ENCODE measurements at regions not wholly inside any gene's neighbourhood (a gene's known extent, or its start where the extent isn't known, plus 50 kb on each side); places are given as distances from the start of the nearest gene placed in this dataset.

DNA sequence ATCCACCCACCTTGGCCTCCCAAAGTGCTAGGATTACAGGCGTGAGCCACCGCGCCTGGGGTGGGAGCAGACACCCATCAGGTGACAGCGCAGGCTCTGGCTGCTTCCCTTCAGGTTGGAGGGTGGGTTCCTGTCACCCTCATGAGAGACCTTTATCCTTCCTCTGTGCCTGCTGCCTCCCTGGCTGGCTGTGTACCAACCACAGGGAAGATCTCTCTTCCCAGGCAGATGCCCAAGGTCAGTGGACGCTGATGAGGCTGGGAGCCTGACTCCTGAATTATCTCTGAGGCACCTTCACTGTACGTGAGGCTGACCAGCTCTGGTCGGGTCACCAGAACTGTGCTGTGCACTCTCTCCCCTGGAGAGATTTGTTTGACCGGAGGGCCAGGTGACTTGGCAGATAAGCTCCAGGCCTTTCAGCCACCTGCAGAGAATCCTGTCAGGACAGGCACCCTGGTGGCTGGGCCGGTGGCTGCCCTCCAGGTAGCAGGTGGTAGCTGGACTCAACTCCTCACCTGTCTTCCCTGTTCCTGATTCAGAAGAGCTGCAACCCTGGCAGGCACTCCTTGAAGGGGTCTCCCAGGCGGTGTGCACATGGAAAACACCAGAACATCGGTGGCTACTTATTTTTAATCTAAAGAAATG lies 251.9 kb downstream of the GLRX3 start:
- CTCF ChIA-PET = no interaction called here
- TF ChIP-seq FOXM1 (IDR thresholded peaks at IDR 0.05; ENCODE audit: borderline replicate concordance) (no peak), HDGF (IDR thresholded peaks at IDR 0.05; ENCODE audit: borderline replicate concordance) (no peak), TARDBP (IDR thresholded peaks at IDR 0.05) (no peak), ZNF384 (IDR thresholded peaks at IDR 0.05) (no peak), BHLHE40 (IDR thresholded peaks at IDR 0.05; ENCODE audit: borderline replicate concordance) (no peak)
- no peak for DNase-seq (ENCODE audit: extremely low spot score)
- POLR2A ChIA-PET = no interaction called here

DNA sequence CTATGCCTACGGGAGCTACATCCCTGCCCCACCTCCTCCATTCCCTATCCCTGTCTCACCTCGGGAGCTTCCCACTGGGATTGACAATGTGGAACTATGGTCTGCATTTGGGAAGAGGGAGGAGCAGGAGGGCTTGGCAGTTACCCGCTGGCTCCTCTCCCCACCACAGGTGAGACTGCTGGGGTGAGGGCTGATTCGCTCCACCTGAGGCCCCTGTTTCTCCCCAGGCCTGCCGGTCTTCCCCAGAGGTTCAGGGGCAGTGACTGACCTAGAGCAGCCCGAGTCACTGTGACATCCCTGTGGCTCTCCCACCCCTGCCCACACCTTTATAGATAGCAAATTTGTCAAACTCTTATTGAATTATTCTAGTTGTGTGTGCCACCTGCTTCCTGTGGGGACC lies 252.6 kb downstream of the GLRX3 start:
- DNase-seq (ENCODE audit: extremely low spot score) = no peak
- ChIA-PET CTCF (no interaction called here), POLR2A (no interaction called here)
- TF ChIP-seq ELF4 (IDR thresholded peaks at IDR 0.05) (no peak), ZNF384 (IDR thresholded peaks at IDR 0.05) (no peak), FOXM1 (IDR thresholded peaks at IDR 0.05; ENCODE audit: borderline replicate concordance) (no peak), CTBP1 (IDR thresholded peaks at IDR 0.05; ENCODE audit: borderline replicate concordance) (no peak), TARDBP (IDR thresholded peaks at IDR 0.05) (no peak), LEF1 (IDR thresholded peaks at IDR 0.05; ENCODE audit: borderline replicate concordance) (no peak), ARNT (IDR thresholded peaks at IDR 0.05) (no peak), SP1 (IDR thresholded peaks at IDR 0.05) (no peak), BHLHE40 (IDR thresholded peaks at IDR 0.05; ENCODE audit: borderline replicate concordance) (no peak), L3MBTL2 (conservative IDR thresholded peaks at IDR 0.05) (no peak), SUZ12 (IDR thresholded peaks at IDR 0.05) (no peak), HDGF (IDR thresholded peaks at IDR 0.05; ENCODE audit: borderline replicate concordance) (no peak)

DNA sequence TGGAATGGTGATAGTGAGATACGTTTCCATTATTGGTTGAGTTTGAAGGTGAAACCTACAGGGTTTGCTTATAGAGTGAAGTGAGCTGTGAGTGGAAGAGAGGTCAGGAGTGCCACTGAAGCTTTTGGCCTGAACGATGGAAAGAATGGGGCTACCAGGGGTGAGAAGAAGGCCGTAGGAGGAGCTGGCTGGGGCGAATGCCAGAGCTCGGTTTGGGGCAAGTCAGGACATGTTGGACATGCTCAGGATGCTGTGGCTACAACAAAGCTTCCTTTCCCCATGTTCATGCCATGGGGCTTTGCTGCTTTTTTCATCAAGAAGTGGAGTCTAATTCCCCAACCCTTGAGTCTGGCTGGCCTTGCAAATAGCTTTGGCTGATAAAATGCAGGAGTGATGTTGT lies 253.7 kb downstream of the GLRX3 start:
- CTCF ChIA-PET = no interaction called here
- TF ChIP-seq ARNT (IDR thresholded peaks at IDR 0.05) = no peak
- TF ChIP-seq, protein P1, sequence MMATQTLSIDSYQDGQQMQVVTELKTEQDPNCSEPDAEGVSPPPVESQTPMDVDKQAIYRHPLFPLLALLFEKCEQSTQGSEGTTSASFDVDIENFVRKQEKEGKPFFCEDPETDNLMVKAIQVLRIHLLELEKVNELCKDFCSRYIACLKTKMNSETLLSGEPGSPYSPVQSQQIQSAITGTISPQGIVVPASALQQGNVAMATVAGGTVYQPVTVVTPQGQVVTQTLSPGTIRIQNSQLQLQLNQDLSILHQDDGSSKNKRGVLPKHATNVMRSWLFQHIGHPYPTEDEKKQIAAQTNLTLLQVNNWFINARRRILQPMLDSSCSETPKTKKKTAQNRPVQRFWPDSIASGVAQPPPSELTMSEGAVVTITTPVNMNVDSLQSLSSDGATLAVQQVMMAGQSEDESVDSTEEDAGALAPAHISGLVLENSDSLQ (IDR thresholded peaks at IDR 0.05) = no peak
- no peak for TF ChIP-seq FOXK2 (IDR thresholded peaks at IDR 0.05)
- TF ChIP-seq HDGF (IDR thresholded peaks at IDR 0.05; ENCODE audit: borderline replicate concordance) = no peak
- TF ChIP-seq ELF4 (IDR thresholded peaks at IDR 0.05) = no peak
- no peak for TF ChIP-seq FOXA1 (IDR thresholded peaks at IDR 0.05)
- TF ChIP-seq L3MBTL2 (conservative IDR thresholded peaks at IDR 0.05) = no peak
- no peak for TF ChIP-seq SUZ12 (IDR thresholded peaks at IDR 0.05)
- no peak for TF ChIP-seq ZNF384 (IDR thresholded peaks at IDR 0.05)
- no peak for TF ChIP-seq FOXM1 (IDR thresholded peaks at IDR 0.05; ENCODE audit: borderline replicate concordance)
- no peak for TF ChIP-seq TARDBP (IDR thresholded peaks at IDR 0.05)
- TF ChIP-seq SP1 (IDR thresholded peaks at IDR 0.05) = no peak
- no peak for DNase-seq (ENCODE audit: extremely low spot score)
- POLR2A ChIA-PET = no interaction called here

DNA sequence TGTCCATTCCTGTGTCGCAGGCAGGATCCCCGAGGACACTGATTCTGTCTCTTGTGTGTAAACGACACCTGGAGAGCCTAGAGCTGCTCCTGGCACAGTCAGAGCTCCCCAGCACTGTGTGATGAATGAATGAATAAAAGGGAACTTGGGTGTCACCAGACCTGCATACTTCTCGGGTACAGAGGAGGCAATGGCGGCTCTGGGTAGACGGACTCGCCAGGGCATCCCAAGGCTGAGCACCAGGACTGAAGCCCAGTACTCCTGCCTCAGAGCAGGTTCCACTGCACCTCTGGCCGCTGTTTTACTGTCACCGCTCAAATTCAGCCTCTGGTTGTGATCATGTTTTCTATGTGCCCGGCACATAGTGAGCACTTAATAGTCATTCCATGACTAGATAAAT lies 255.8 kb downstream of the GLRX3 start:
- ChIA-PET CTCF (no interaction called here), POLR2A (no interaction called here)
- DNase-seq (ENCODE audit: extremely low spot score) = no peak
- no peak for TF ChIP-seq ZNF384 (IDR thresholded peaks at IDR 0.05)
- no peak for TF ChIP-seq SP1 (IDR thresholded peaks at IDR 0.05)
- TF ChIP-seq BHLHE40 (IDR thresholded peaks at IDR 0.05; ENCODE audit: borderline replicate concordance) = no peak
- no peak for TF ChIP-seq LEF1 (IDR thresholded peaks at IDR 0.05; ENCODE audit: borderline replicate concordance)
- no peak for TF ChIP-seq ARNT (IDR thresholded peaks at IDR 0.05)
- TF ChIP-seq NFRKB (IDR thresholded peaks at IDR 0.05) = no peak
- TF ChIP-seq FOXK2 (IDR thresholded peaks at IDR 0.05) = no peak
- TF ChIP-seq, protein P1 (IDR thresholded peaks at IDR 0.05) = no peak
- no peak for TF ChIP-seq FOXA1 (IDR thresholded peaks at IDR 0.05)
- no peak for TF ChIP-seq HDGF (IDR thresholded peaks at IDR 0.05; ENCODE audit: borderline replicate concordance)
- TF ChIP-seq L3MBTL2 (conservative IDR thresholded peaks at IDR 0.05) = no peak
- TF ChIP-seq CTBP1 (IDR thresholded peaks at IDR 0.05; ENCODE audit: borderline replicate concordance) = no peak
- TF ChIP-seq FOXM1 (IDR thresholded peaks at IDR 0.05; ENCODE audit: borderline replicate concordance) = no peak

DNA sequence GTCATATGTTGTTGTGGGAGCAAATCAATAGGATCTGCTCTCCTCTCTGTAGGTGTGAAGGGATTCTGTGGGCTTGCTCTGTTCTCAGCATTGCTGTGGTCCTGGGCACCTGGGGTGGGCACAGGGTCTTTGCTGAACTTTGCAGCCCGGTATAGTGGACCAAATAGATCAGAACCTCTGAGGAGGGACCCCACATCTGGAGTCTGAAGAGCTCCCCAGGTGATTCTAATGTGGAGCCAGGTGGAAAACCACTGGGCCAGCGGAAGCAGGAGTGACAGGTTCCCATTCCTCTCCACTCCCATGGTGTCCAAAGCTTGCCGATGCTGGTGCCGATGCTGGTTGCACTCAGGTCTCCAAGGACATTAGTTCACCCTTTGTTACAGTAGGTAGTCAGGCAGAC lies 257.2 kb downstream of the GLRX3 start:
- DNase-seq (ENCODE audit: extremely low spot score) = no peak
- ChIA-PET POLR2A (no interaction called here), CTCF (no interaction called here)
- TF ChIP-seq TARDBP (IDR thresholded peaks at IDR 0.05) (no peak), FOXK2 (IDR thresholded peaks at IDR 0.05) (no peak), ZNF384 (IDR thresholded peaks at IDR 0.05) (no peak), BHLHE40 (IDR thresholded peaks at IDR 0.05; ENCODE audit: borderline replicate concordance) (no peak), CTBP1 (IDR thresholded peaks at IDR 0.05; ENCODE audit: borderline replicate concordance) (no peak), L3MBTL2 (conservative IDR thresholded peaks at IDR 0.05) (no peak), LEF1 (IDR thresholded peaks at IDR 0.05; ENCODE audit: borderline replicate concordance) (no peak), NFRKB (IDR thresholded peaks at IDR 0.05) (no peak), SUZ12 (IDR thresholded peaks at IDR 0.05) (no peak), HDGF (IDR thresholded peaks at IDR 0.05; ENCODE audit: borderline replicate concordance) (no peak), ARNT (IDR thresholded peaks at IDR 0.05) (no peak), FOXA1 (IDR thresholded peaks at IDR 0.05) (no peak), FOXM1 (IDR thresholded peaks at IDR 0.05; ENCODE audit: borderline replicate concordance) (no peak), SP1 (IDR thresholded peaks at IDR 0.05) (no peak)
- TF ChIP-seq, protein P1 (IDR thresholded peaks at IDR 0.05) = no peak

DNA sequence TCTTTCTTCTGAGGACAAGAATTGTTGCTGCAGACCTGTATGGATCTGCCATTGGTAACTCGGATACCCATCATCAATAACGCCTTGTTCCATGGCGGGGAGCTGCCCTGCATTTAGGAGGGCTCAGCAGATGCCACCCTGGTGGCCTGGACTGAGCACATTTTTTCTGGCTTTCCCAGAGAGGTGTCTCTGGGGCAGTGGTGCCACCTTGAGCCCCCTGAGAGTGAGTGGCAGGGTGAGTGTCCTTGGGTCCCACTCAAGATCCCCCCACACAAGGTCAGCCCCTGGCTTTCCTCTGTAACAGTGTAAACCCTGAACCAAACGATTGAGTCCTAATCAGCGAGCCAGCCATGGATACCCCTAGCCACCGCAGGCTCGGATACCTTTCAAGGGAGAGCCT lies 258.6 kb downstream of the GLRX3 start:
- POLR2A ChIA-PET = no interaction called here
- TF ChIP-seq FOXM1 (IDR thresholded peaks at IDR 0.05; ENCODE audit: borderline replicate concordance) (no peak), TARDBP (IDR thresholded peaks at IDR 0.05) (no peak), ELF4 (IDR thresholded peaks at IDR 0.05) (no peak), FOXA1 (IDR thresholded peaks at IDR 0.05) (no peak), ARNT (IDR thresholded peaks at IDR 0.05) (no peak), LEF1 (IDR thresholded peaks at IDR 0.05; ENCODE audit: borderline replicate concordance) (no peak), CTBP1 (IDR thresholded peaks at IDR 0.05; ENCODE audit: borderline replicate concordance) (no peak)
- CTCF ChIA-PET = no interaction called here
- no peak for DNase-seq (ENCODE audit: extremely low spot score)

Measured in HEK293T (cell line).